ENCODE measurements at regions not wholly inside any gene's neighbourhood (a gene's known extent, or its start where the extent isn't known, plus 50 kb on each side); places are given as distances from the start of the nearest gene placed in this dataset.

DNA sequence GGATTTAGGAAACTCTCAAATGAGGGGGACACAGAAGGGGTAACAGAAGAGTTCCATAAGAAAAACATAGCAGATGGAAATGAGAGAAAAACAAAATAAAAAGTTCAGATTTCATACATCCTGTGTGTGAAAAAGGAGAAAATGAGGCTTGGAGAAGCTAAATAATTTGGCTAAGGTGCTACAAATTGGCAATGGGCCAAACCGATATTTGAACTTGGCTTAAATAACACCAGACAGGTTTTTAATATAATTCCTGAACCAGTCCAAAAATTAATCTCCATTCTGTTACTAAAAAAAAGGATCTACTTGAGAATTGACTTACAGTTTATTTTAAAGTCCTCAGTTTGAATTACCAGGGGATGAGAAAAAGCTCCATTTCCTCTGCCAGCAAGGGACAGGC lies 342.9 kb upstream of the DPH6 start:
- intact Hi-C loops (cut with micrococcal nuclease), result no loop called here
- ATAC-seq (no peak), DNase-seq (no peak)
- no peak overlapping the region for H3K27ac Mint-ChIP-seq
- no peaks in the 10 kb centered on the region for H3K9me3 ChIP-seq (ENCODE audit: control insufficient read depth, insufficient read depth, low read length)
- no peak overlapping the region for H3K27ac ChIP-seq (ENCODE audit: low read length)
- WGBS (ENCODE audit: insufficient coverage), result 80% methylated on average over 1 of the region's 1 CpG
- no peaks in the 10 kb centered on the region for H3K27me3 ChIP-seq (ENCODE audit: control insufficient read depth, insufficient read depth, low read length)
- H3K4me1 ChIP-seq (ENCODE audit: control insufficient read depth, insufficient read depth, low read length), result no peaks in the 10 kb centered on the region
- H3K36me3 ChIP-seq (ENCODE audit: control insufficient read depth, insufficient read depth, low read length), result no peaks in the 10 kb centered on the region
- no peaks in the 10 kb centered on the region for H3K27me3 Mint-ChIP-seq (ENCODE audit: low read depth in 2 of 2)
- peaks cover 2 to 6% of the 10 kb centered on the region in 2 donors for H3K9me3 Mint-ChIP-seq
- H3K4me3 ChIP-seq (ENCODE audit: low read length), result no peak overlapping the region
- H3K4me3 Mint-ChIP-seq, result no peak overlapping the region
- H3K36me3 Mint-ChIP-seq, result no peaks in the 10 kb centered on the region
- no peaks in the 10 kb centered on the region for H3K4me1 Mint-ChIP-seq
- TF ChIP-seq, protein P1, sequence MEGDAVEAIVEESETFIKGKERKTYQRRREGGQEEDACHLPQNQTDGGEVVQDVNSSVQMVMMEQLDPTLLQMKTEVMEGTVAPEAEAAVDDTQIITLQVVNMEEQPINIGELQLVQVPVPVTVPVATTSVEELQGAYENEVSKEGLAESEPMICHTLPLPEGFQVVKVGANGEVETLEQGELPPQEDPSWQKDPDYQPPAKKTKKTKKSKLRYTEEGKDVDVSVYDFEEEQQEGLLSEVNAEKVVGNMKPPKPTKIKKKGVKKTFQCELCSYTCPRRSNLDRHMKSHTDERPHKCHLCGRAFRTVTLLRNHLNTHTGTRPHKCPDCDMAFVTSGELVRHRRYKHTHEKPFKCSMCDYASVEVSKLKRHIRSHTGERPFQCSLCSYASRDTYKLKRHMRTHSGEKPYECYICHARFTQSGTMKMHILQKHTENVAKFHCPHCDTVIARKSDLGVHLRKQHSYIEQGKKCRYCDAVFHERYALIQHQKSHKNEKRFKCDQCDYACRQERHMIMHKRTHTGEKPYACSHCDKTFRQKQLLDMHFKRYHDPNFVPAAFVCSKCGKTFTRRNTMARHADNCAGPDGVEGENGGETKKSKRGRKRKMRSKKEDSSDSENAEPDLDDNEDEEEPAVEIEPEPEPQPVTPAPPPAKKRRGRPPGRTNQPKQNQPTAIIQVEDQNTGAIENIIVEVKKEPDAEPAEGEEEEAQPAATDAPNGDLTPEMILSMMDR (IDR thresholded peaks at IDR 0.05), result no peak

DNA sequence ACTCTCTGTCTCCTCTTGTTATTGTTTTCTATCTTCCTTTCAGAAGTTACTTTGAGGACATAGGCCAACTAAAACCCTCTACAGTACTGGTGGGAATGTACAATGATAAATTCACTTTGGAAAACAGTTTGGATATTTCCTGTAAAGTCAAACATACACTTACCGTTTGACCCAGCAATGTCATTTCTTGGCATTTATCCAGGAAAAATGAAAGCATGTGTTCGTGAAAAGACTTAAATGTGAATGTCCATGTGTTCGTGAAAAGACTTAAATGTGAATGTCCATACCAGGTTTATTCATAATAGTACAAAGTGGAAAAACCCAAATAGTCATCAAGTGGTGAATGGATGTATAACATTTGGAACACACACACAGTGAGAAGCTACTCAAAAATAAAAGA lies 361.5 kb upstream of the DPH6 start:
- ATAC-seq (no peak), DNase-seq (no peak)
- Histone ChIP-seq H3K27me3 (ENCODE audit: control insufficient read depth, insufficient read depth, low read length) (no peaks in the 10 kb centered on the region), H3K9me3 (ENCODE audit: control insufficient read depth, insufficient read depth, low read length) (no peaks in the 10 kb centered on the region), H3K4me1 (ENCODE audit: control insufficient read depth, insufficient read depth, low read length) (no peaks in the 10 kb centered on the region), H3K4me3 (ENCODE audit: low read length) (no peak overlapping the region), H3K27ac (ENCODE audit: low read length) (no peak overlapping the region), H3K36me3 (ENCODE audit: control insufficient read depth, insufficient read depth, low read length) (no peaks in the 10 kb centered on the region)
- TF ChIP-seq, protein P1 (IDR thresholded peaks at IDR 0.05), result no peak
- peaks cover 3 to 8% of the 10 kb centered on the region in 2 donors for H3K9me3 Mint-ChIP-seq
- no peaks in the 10 kb centered on the region for H3K27me3 Mint-ChIP-seq (ENCODE audit: low read depth in 2 of 2)
- H3K36me3 Mint-ChIP-seq, result peaks cover 6% of the 10 kb centered on the region
- no peaks in the 10 kb centered on the region for H3K4me1 Mint-ChIP-seq
- H3K27ac Mint-ChIP-seq, result no peak overlapping the region
- H3K4me3 Mint-ChIP-seq, result no peak overlapping the region
- 92% methylated on average over 3 of the region's 3 CpGs for WGBS (ENCODE audit: insufficient coverage)
- intact Hi-C loops (cut with micrococcal nuclease), result no loop called here

GRCh38 chr15:35909414-35909813 lies 363.4 kb upstream of the DPH6 start:
- no peaks in the 10 kb centered on the region for H3K27me3 Mint-ChIP-seq (ENCODE audit: low read depth in 2 of 2)
- TF ChIP-seq, protein P1 (IDR thresholded peaks at IDR 0.05), result no peak
- WGBS (ENCODE audit: insufficient coverage), result 80% methylated on average over 1 of the region's 3 CpGs

DNA sequence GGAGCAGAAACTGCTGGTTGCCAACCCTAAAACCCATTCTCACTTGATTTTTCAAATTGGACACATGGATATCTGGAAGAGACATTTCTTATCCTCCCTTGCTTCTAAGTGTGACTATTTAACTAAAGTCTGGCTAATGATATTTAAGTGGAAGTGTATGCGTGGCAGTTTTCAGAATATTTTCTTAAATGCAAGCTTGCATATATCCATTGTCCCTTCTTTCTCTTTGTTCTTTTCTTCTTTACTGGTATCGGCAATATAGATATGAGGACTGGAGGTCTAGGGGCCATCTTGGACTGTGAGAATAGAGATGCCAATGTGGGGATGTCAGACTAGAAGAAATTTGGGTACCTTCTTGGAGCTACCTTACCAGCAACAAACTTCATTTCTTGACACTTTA lies 364.3 kb upstream of the DPH6 start:
- intact Hi-C loops (cut with micrococcal nuclease), result no loop called here
- H3K36me3 Mint-ChIP-seq, result no peaks in the 10 kb centered on the region
- H3K27ac Mint-ChIP-seq, result no peak overlapping the region
- TF ChIP-seq, protein P1 (IDR thresholded peaks at IDR 0.05), result no peak
- H3K9me3 Mint-ChIP-seq, result peaks cover 8 to 10% of the 10 kb centered on the region in 2 donors
- no peaks in the 10 kb centered on the region for H3K27me3 ChIP-seq (ENCODE audit: control insufficient read depth, insufficient read depth, low read length)
- 80% methylated on average over 1 of the region's 2 CpGs for WGBS (ENCODE audit: insufficient coverage)
- no peaks in the 10 kb centered on the region for H3K4me1 ChIP-seq (ENCODE audit: control insufficient read depth, insufficient read depth, low read length)
- H3K27me3 Mint-ChIP-seq (ENCODE audit: low read depth in 2 of 2), result no peaks in the 10 kb centered on the region
- H3K36me3 ChIP-seq (ENCODE audit: control insufficient read depth, insufficient read depth, low read length), result no peaks in the 10 kb centered on the region
- DNase-seq (no peak), ATAC-seq (no peak)
- no peak overlapping the region for H3K27ac ChIP-seq (ENCODE audit: low read length)
- no peaks in the 10 kb centered on the region for H3K9me3 ChIP-seq (ENCODE audit: control insufficient read depth, insufficient read depth, low read length)
- H3K4me3 Mint-ChIP-seq, result no peak overlapping the region
- no peak overlapping the region for H3K4me3 ChIP-seq (ENCODE audit: low read length)
- no peaks in the 10 kb centered on the region for H3K4me1 Mint-ChIP-seq

More at GRCh38 chr15:35909414-35909813, 363.4 kb upstream of the DPH6 start:
- Mint-ChIP-seq H3K9me3 (peaks cover 3 to 7% of the 10 kb centered on the region in 2 donors), H3K36me3 (no peaks in the 10 kb centered on the region), H3K4me3 (no peak overlapping the region), H3K4me1 (no peaks in the 10 kb centered on the region), H3K27ac (no peak overlapping the region)
- Histone ChIP-seq H3K27me3 (ENCODE audit: control insufficient read depth, insufficient read depth, low read length) (no peaks in the 10 kb centered on the region), H3K36me3 (ENCODE audit: control insufficient read depth, insufficient read depth, low read length) (no peaks in the 10 kb centered on the region), H3K4me1 (ENCODE audit: control insufficient read depth, insufficient read depth, low read length) (no peaks in the 10 kb centered on the region), H3K4me3 (ENCODE audit: low read length) (no peak overlapping the region), H3K27ac (ENCODE audit: low read length) (no peak overlapping the region), H3K9me3 (ENCODE audit: control insufficient read depth, insufficient read depth, low read length) (no peaks in the 10 kb centered on the region)
- intact Hi-C loops (cut with micrococcal nuclease), result no loop called here
- DNase-seq, result no peak
- no peak for ATAC-seq

All from natural killer cell (primary cell).